HFF-Myc (cell line): ENCODE measurements at regions not wholly inside any gene's neighbourhood (a gene's known extent, or its start where the extent isn't known, plus 50 kb on each side); places are given as distances from the start of the nearest gene placed in this dataset.

Source experiments
- DNase-seq: peaks from one replicate; pipeline ENCODE4 v3.0.0-alpha.2; 2011; ENCODE audit warnings: low read depth; ENCODE audit errors: extremely low read depth
- H3K4me3 ChIP-seq: replicated peaks from 2 replicates; pipeline ENCODE4 v1.5.1; 2011; ENCODE audit warnings: low read depth, mild to moderate bottlenecking, control low read depth, low read length
- CTCF ChIP-seq: IDR thresholded peaks from 2 replicates; pipeline ENCODE4 v1.5.1; 2012; ENCODE audit warnings: mild to moderate bottlenecking, low read depth, low read length, control low read depth; ENCODE audit errors: missing control alignments

- peak; percentile 59 for TF ChIP-seq CTCF
- DNase-seq = peak; percentile 47
These were observed 51.7 kb upstream of the SMIM21 start for GRCh38 chr18:75478996-75479880.

GRCh38 chr18:75477900-75478299 is 50.4 kb upstream of the SMIM21 start:
- DNase-seq = no peak
- H3K4me3 ChIP-seq = no peak overlapping the region
- no peak for TF ChIP-seq CTCF

More at GRCh38 chr18:75478996-75479880, 51.7 kb upstream of the SMIM21 start:
- no peak overlapping the region for H3K4me3 ChIP-seq
